ENCODE measurements at regions not wholly inside any gene's neighbourhood (a gene's known extent, or its start where the extent isn't known, plus 50 kb on each side); places are given as distances from the start of the nearest gene placed in this dataset.
A peak's percentile ranks its signal among the peaks of the same experiment; 100 is the strongest.

- H3K9me3 Mint-ChIP-seq = no peaks in the 10 kb centered on the region
Measured at GRCh38 chr20:54774426-54774825, 299.0 kb downstream of the DOK5 start.

GRCh38 chr20:54773643-54774000, 298.2 kb downstream of the DOK5 start:
- H3K9ac ChIP-seq (ENCODE audit: extremely low read depth, low read length, poor library complexity, severe bottlenecking) = no peak overlapping the region
- H3K36me3 ChIP-seq (ENCODE audit: control insufficient read depth, insufficient read depth, low read length) = no peaks in the 10 kb centered on the region
- Mint-ChIP-seq H3K4me3 (no peak overlapping the region), H3K27me3 (ENCODE audit: insufficient read depth) (peaks cover 3% of the 10 kb centered on the region), H3K9me3 (no peaks in the 10 kb centered on the region), H3K27ac (no peak overlapping the region), H3K36me3 (ENCODE audit: low read depth) (no peaks in the 10 kb centered on the region), H3K4me1 (peaks cover 2% of the 10 kb centered on the region)
- no peaks in the 10 kb centered on the region for H3K27me3 ChIP-seq (ENCODE audit: control insufficient read depth, insufficient read depth, low read length, poor library complexity, severe bottlenecking)
- no peak for TF ChIP-seq CTCF (conservative IDR thresholded peaks at IDR 0.05)
- 94 to 97% methylated on average over 3 to 8 of the region's 8 CpGs for WGBS, 2 experiments (ENCODE audit: insufficient coverage in 1 of 2, insufficient read length in 1 of 2)
- H3K9me3 ChIP-seq (ENCODE audit: control insufficient read depth, low read length) = peaks cover 5% of the 10 kb centered on the region
- no peak overlapping the region for H3K4me3 ChIP-seq (ENCODE audit: low read length)
- H3K4me1 ChIP-seq (ENCODE audit: control insufficient read depth, insufficient read depth, low read length) = no peaks in the 10 kb centered on the region
- no peak overlapping the region for H3K27ac ChIP-seq (ENCODE audit: low read depth, low read length)
- no peak for DNase-seq

More at GRCh38 chr20:54774426-54774825, 299.0 kb downstream of the DOK5 start:
- Histone ChIP-seq H3K36me3 (ENCODE audit: control insufficient read depth, insufficient read depth, low read length) (no peaks in the 10 kb centered on the region), H3K4me1 (ENCODE audit: control insufficient read depth, insufficient read depth, low read length) (no peaks in the 10 kb centered on the region), H3K27me3 (ENCODE audit: control insufficient read depth, insufficient read depth, low read length, poor library complexity, severe bottlenecking) (no peaks in the 10 kb centered on the region), H3K9me3 (ENCODE audit: control insufficient read depth, low read length) (peaks cover 4% of the 10 kb centered on the region), H3K4me3 (ENCODE audit: low read length) (no peak overlapping the region), H3K9ac (ENCODE audit: extremely low read depth, low read length, poor library complexity, severe bottlenecking) (no peak overlapping the region), H3K27ac (ENCODE audit: low read depth, low read length) (no peak overlapping the region)
- DNase-seq = peak; percentile 51
- peak overlapping the region; percentile 74 for H3K27ac Mint-ChIP-seq
- H3K4me1 Mint-ChIP-seq = peaks cover 2% of the 10 kb centered on the region
- WGBS, 2 experiments (ENCODE audit: insufficient coverage in 1 of 2, insufficient read length in 1 of 2) = 85 to 92% methylated on average over 4 to 5 of the region's 5 CpGs
- no peaks in the 10 kb centered on the region for H3K36me3 Mint-ChIP-seq (ENCODE audit: low read depth)
- no peak overlapping the region for H3K4me3 Mint-ChIP-seq
- TF ChIP-seq CTCF (conservative IDR thresholded peaks at IDR 0.05) = no peak
- H3K27me3 Mint-ChIP-seq (ENCODE audit: insufficient read depth) = peaks cover 3% of the 10 kb centered on the region

- Histone ChIP-seq H3K36me3 (ENCODE audit: control insufficient read depth, insufficient read depth, low read length) (no peaks in the 10 kb centered on the region), H3K9me3 (ENCODE audit: control insufficient read depth, low read length) (peaks cover 5% of the 10 kb centered on the region), H3K9ac (ENCODE audit: extremely low read depth, low read length, poor library complexity, severe bottlenecking) (no peak overlapping the region), H3K4me3 (ENCODE audit: low read length) (no peak overlapping the region), H3K27ac (ENCODE audit: low read depth, low read length) (no peak overlapping the region), H3K4me1 (ENCODE audit: control insufficient read depth, insufficient read depth, low read length) (no peaks in the 10 kb centered on the region), H3K27me3 (ENCODE audit: control insufficient read depth, insufficient read depth, low read length, poor library complexity, severe bottlenecking) (no peaks in the 10 kb centered on the region)
- no peaks in the 10 kb centered on the region for H3K9me3 Mint-ChIP-seq
- TF ChIP-seq CTCF (conservative IDR thresholded peaks at IDR 0.05) = no peak
- no peak for DNase-seq
- no peak overlapping the region for H3K4me3 Mint-ChIP-seq
- 79 to 80% methylated on average over 2 to 4 of the region's 4 CpGs for WGBS, 2 experiments (ENCODE audit: insufficient coverage in 1 of 2, insufficient read length in 1 of 2)
- H3K27me3 Mint-ChIP-seq (ENCODE audit: insufficient read depth) = peaks cover 3% of the 10 kb centered on the region
- no peaks in the 10 kb centered on the region for H3K36me3 Mint-ChIP-seq (ENCODE audit: low read depth)
- no peak overlapping the region for H3K27ac Mint-ChIP-seq
- H3K4me1 Mint-ChIP-seq = peaks cover 2% of the 10 kb centered on the region
Measured at GRCh38 chr20:54772893-54773642, 297.7 kb downstream of the DOK5 start.

Measured in endodermal cell (in vitro differentiated cells).